Osteoblast (primary cell): ENCODE measurements at regions not wholly inside any gene's neighbourhood (a gene's known extent, or its start where the extent isn't known, plus 50 kb on each side); places are given as distances from the start of the nearest gene placed in this dataset.

ENCODE experiments used
- DNase-seq: peaks from one replicate; pipeline ENCODE4 v3.0.0; 2011; ENCODE audit warnings: low spot score, mixed read lengths; ENCODE audit not compliant: insufficient read length; ENCODE audit errors: missing footprints
- H2AFZ ChIP-seq: 2 replicates; pipeline ENCODE4 v1.6.0; 2011; ENCODE audit warnings: mild to moderate bottlenecking, low read length
- H3K27ac ChIP-seq: 2 replicates; pipeline ENCODE4 v1.5.1; 2011; ENCODE audit warnings: mild to moderate bottlenecking, low read depth, low read length, moderate library complexity
- H3K27me3 ChIP-seq: 2 replicates; pipeline ENCODE4 v1.6.0; 2012; ENCODE audit warnings: mild to moderate bottlenecking, control low read depth, inconsistent platforms, low read length, moderate library complexity; ENCODE audit not compliant: insufficient read depth
- H3K36me3 ChIP-seq: 2 replicates; pipeline ENCODE4 v1.5.1; 2011; ENCODE audit warnings: mild to moderate bottlenecking, low read length, control low read depth, moderate library complexity; ENCODE audit not compliant: insufficient read depth
- H3K4me1 ChIP-seq: 2 replicates; pipeline ENCODE4 v1.5.1; 2011; ENCODE audit warnings: mild to moderate bottlenecking, low read length, control low read depth, moderate library complexity; ENCODE audit not compliant: insufficient read depth
- H3K4me2 ChIP-seq: 2 replicates; pipeline ENCODE4 v1.6.0; 2011; ENCODE audit warnings: mild to moderate bottlenecking, low read length; ENCODE audit not compliant: insufficient read depth
- H3K4me3 ChIP-seq: fragments of 200-600 bp; sonication (generic); 3 replicates; pipeline ENCODE4 v1.5.1; 2012; ENCODE audit warnings: mild to moderate bottlenecking, low read length, inconsistent platforms; ENCODE audit not compliant: insufficient read depth
- H3K79me2 ChIP-seq: 2 replicates; pipeline ENCODE4 v1.6.0; 2012; ENCODE audit warnings: mild to moderate bottlenecking, low read length, control low read depth, inconsistent platforms; ENCODE audit not compliant: insufficient read depth
- H3K9me3 ChIP-seq: 2 replicates; pipeline ENCODE4 v1.5.1; 2011; ENCODE audit warnings: low read depth, low read length, control low read depth
- H4K20me1 ChIP-seq: 2 replicates; pipeline ENCODE4 v1.6.0; 2012; ENCODE audit warnings: mild to moderate bottlenecking, low read length, control low read depth; ENCODE audit not compliant: insufficient read depth
- TF ChIP-seq, protein P1 (sequence below): IDR thresholded peaks from 2 replicates; pipeline ENCODE4 v1.5.1; 2011; ENCODE audit warnings: mild to moderate bottlenecking, low read depth, low read length, moderate library complexity; ENCODE audit errors: extremely low read depth

DNA sequence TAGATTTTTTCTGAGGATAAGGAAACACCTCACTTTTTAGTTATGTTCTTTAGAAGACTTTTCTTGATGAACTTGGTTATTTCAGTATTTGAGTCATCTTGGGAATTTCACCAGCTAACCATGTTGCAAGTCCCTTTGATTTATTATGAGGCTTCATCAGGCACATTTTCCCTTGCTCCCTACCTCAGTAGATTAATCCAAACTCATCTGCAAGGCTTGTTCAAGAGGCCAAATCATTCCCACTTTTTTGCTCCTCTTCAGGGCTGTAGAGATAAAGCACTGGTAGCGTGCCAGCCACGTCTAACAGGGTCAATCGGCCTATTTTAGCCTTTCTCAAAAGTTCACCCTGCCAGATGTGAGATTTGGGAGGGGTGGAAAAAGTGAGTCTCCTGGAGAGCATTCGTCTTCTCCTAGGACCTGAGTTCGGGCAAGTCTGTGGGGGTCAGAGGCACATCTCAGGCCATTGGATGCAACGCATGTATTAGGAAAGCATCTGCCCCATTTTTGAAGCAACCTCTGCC lies 120.3 kb downstream of the RDH14 start:
- Histone ChIP-seq H3K36me3 (no peaks in the 10 kb centered on the region), H3K27ac (no peak overlapping the region), H3K4me3 (no peak overlapping the region), H2AFZ (no peak overlapping the region), H3K9me3 (no peaks in the 10 kb centered on the region), H3K4me1 (peaks cover 39% of the 10 kb centered on the region), H3K27me3 (no peaks in the 10 kb centered on the region), H4K20me1 (no peaks in the 10 kb centered on the region), H3K79me2 (no peaks in the 10 kb centered on the region), H3K4me2 (no peak overlapping the region)
- peak; percentile 9 for DNase-seq
- TF ChIP-seq, protein P1, sequence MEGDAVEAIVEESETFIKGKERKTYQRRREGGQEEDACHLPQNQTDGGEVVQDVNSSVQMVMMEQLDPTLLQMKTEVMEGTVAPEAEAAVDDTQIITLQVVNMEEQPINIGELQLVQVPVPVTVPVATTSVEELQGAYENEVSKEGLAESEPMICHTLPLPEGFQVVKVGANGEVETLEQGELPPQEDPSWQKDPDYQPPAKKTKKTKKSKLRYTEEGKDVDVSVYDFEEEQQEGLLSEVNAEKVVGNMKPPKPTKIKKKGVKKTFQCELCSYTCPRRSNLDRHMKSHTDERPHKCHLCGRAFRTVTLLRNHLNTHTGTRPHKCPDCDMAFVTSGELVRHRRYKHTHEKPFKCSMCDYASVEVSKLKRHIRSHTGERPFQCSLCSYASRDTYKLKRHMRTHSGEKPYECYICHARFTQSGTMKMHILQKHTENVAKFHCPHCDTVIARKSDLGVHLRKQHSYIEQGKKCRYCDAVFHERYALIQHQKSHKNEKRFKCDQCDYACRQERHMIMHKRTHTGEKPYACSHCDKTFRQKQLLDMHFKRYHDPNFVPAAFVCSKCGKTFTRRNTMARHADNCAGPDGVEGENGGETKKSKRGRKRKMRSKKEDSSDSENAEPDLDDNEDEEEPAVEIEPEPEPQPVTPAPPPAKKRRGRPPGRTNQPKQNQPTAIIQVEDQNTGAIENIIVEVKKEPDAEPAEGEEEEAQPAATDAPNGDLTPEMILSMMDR, result no peak

DNA sequence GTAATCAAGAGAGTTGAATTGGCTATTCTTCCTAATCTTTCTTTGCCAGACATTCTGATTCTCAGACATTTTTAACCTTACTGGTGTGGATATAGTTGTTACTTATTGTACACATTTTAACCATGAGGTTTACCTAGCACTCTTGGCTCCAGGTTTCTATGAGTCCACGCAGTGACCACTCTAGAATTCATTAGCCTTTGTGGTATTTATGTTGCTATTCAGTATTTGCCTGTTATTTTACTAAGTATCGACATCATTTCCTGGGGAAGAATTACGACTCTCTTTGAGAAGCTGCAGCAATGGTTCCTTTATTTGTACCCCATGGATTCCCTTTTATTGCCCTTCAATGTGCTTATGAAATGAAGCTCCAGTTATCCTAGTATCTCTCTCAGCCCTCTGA lies 120.7 kb downstream of the RDH14 start:
- Histone ChIP-seq H3K4me3 (no peak overlapping the region), H3K4me1 (peaks cover 34% of the 10 kb centered on the region), H3K36me3 (no peaks in the 10 kb centered on the region), H3K27me3 (no peaks in the 10 kb centered on the region), H3K27ac (peak overlapping the region; percentile 30), H3K9me3 (no peaks in the 10 kb centered on the region), H4K20me1 (no peaks in the 10 kb centered on the region), H3K79me2 (no peaks in the 10 kb centered on the region), H2AFZ (no peak overlapping the region), H3K4me2 (no peak overlapping the region)
- DNase-seq, result no peak
- TF ChIP-seq, protein P1, result no peak

DNA sequence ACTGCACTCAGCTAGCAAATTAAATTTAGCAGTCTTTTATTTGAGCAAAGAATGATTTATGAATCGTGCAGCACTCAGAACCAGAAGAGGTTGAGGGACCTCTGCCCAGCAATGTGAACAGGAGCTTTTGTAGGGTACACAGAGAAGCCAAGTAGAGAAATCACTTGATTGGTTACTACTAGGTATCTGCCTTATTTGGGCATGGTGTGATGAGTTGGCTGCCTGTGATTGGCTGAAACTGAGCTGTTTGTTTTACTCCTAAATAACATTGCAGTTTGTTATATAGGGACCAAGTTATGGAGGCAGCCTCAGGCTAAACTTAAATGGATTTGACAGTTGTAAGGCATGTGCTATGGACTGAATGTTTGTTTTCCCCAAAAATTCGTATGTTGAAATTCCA lies 122.5 kb downstream of the RDH14 start:
- H2AFZ ChIP-seq, result no peak overlapping the region
- no peak for DNase-seq
- no peaks in the 10 kb centered on the region for H4K20me1 ChIP-seq
- H3K36me3 ChIP-seq, result no peaks in the 10 kb centered on the region
- H3K4me1 ChIP-seq, result peaks cover 34% of the 10 kb centered on the region
- no peak overlapping the region for H3K27ac ChIP-seq
- H3K9me3 ChIP-seq, result no peaks in the 10 kb centered on the region
- no peaks in the 10 kb centered on the region for H3K27me3 ChIP-seq
- TF ChIP-seq, protein P1, result no peak
- H3K4me3 ChIP-seq, result no peak overlapping the region
- no peaks in the 10 kb centered on the region for H3K79me2 ChIP-seq
- no peak overlapping the region for H3K4me2 ChIP-seq

DNA sequence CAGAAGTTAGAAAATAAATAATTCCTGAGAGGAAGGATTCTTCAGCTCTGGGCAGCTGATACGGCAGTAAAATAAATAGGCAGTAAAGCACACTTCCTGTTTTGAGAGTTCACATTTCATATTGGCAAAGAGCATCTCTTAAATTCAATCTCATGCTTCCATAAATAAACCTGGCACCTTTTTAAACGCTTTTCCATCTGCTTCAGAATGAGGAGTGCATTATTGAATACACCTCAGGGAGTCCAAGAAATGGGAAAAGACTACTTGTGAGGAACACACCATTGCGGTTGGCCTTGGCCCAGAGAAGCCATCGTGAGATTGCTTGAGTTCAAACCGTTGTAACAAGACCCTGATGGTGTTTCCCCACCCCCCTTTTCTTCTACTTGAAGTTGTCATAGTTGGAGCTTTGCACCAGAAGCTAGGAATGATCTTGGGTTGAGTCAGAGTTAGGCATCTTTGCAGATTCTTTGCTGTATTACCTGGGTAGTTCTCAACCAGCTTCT lies 123.9 kb downstream of the RDH14 start:
- peak overlapping the region; percentile 32 for H2AFZ ChIP-seq
- H3K4me2 ChIP-seq, result peak overlapping the region; percentile 44
- H3K79me2 ChIP-seq, result no peaks in the 10 kb centered on the region
- H3K36me3 ChIP-seq, result no peaks in the 10 kb centered on the region
- H4K20me1 ChIP-seq, result no peaks in the 10 kb centered on the region
- H3K27me3 ChIP-seq, result no peaks in the 10 kb centered on the region
- H3K9me3 ChIP-seq, result no peaks in the 10 kb centered on the region
- H3K27ac ChIP-seq, result no peak overlapping the region
- DNase-seq, result no peak
- TF ChIP-seq, protein P1, result no peak
- peaks cover 29% of the 10 kb centered on the region for H3K4me1 ChIP-seq
- H3K4me3 ChIP-seq, result no peak overlapping the region
